ENCODE measurements at regions not wholly inside any gene's neighbourhood (a gene's known extent, or its start where the extent isn't known, plus 50 kb on each side); places are given as distances from the start of the nearest gene placed in this dataset.

DNA sequence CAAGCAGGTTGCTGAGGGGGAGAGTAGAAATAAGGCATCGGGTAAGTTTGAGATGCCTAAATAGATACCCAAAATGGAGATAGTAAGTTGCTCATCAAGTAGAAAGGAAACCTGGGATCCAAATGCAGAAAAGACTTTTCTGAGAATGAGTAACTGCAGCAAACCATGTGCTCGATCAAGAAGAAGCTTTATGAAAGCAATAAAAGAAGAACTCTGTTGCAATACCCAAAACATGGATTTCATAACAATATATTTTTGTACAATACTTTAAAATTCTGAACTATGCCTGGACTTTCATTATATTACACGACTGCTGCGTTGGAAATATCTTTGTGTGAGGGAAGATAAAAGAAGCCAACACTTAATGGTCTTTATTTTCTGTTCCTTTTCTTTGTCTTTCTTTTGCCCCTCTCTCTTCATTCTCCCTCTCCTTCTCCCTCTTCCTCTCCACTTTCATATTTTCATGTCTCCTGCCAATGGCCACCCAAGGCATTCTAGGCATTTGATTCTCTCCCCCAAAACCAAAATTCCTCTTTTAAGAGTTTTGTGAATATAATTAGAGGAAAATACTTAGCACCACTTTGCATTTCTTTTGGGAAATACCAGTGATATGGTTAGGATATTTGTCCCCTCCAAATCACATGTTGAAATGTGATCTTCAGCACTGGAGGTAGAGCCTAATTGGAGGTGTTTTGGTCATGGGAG lies 257.6 kb downstream of the MREG start:
- ChIA-PET CTCF (ENCODE audit: low intra/inter-chr PET ratio, low total read pairs) (no interaction called here), POLR2A (no interaction called here)
- no peak for FAIRE-seq
- no TSS peak for BruUV-seq (replicated peaks)
- DNase-seq (ENCODE audit: low spot score): no peak
- in situ Hi-C loops (cut with HindIII; ENCODE audit: extremely low pct_ligation_motif_present, low pct_unique_long_range_greater_than_20kb) (no loop called here), intact Hi-C loops (cut with micrococcal nuclease; ENCODE audit: unreplicated experiment) (no loop called here)
- Histone ChIP-seq H3K27ac (ENCODE audit: extremely low read length, insufficient read depth, low read length) (no peak overlapping the region), H2AFZ (ENCODE audit: low read length) (no peak overlapping the region), H3K79me2 (ENCODE audit: insufficient read depth, low read length) (no peaks in the 10 kb centered on the region), H3K4me1 (ENCODE audit: insufficient read depth, low read length) (peaks cover 36% of the 10 kb centered on the region), H3K4me3 (replicated peaks in 1 of 3; ENCODE audit: insufficient read depth in 1 of 3, low read depth in 2 of 3, low read length in 3 of 3) (no peak overlapping the region), H3K4me2 (ENCODE audit: low read depth, low read length) (no peak overlapping the region), H4K20me1 (ENCODE audit: insufficient read depth, low read length) (no peaks in the 10 kb centered on the region), H3K9ac (ENCODE audit: insufficient read depth, low read depth, low read length) (no peak overlapping the region), H3K27me3 (ENCODE audit: control insufficient read depth in 1 of 2, insufficient read depth in 2 of 2, low read length in 2 of 2) (no peaks in the 10 kb centered on the region), H3K36me3 (replicated peaks in 1 of 2; ENCODE audit: control insufficient read depth in 1 of 2, insufficient read depth in 2 of 2, low read length in 2 of 2) (no peaks in the 10 kb centered on the region), H3K9me3 (ENCODE audit: low read length) (no peaks in the 10 kb centered on the region)
- TF ChIP-seq CEBPB (IDR thresholded peaks at IDR 0.05; ENCODE audit: borderline replicate concordance, low read depth, low read length) (peak; percentile 32; the same call in 1 of the 2 replicates), CBX5 (CRISPR knock-in tag; IDR thresholded peaks at IDR 0.05; ENCODE audit: borderline replicate concordance) (no peak)
- 94% methylated on average over 4 of the region's 4 CpGs for WGBS (ENCODE audit: low lambda C conversion rate)
- no peak for ATAC-seq

DNA sequence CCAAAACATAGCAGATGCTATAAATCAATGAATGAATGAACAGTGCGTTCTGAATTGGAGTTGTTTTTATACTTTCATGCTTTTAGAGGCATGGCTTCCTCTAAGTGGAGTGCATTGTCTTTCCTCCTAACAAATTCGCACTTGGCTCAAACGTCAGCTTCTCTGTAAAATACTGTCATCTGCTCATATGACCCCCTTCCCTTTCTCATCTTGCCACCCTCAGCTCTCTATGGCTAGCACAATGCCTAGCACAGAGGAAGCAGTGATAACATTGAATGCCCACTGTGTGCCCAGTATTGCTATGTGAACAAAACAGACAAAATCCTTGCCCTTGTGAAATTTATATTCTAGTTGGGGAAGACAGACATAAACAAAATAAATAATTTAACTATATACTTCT lies 258.8 kb downstream of the MREG start:
- H3K4me3 ChIP-seq (replicated peaks in 1 of 3; ENCODE audit: insufficient read depth in 1 of 3, low read depth in 2 of 3, low read length in 3 of 3): no peak overlapping the region
- H3K79me2 ChIP-seq (ENCODE audit: insufficient read depth, low read length): no peaks in the 10 kb centered on the region
- H2AFZ ChIP-seq (ENCODE audit: low read length): no peak overlapping the region
- peaks cover 49% of the 10 kb centered on the region for H3K4me1 ChIP-seq (ENCODE audit: insufficient read depth, low read length)
- no TSS peak for BruUV-seq (replicated peaks)
- no peaks in the 10 kb centered on the region for H4K20me1 ChIP-seq (ENCODE audit: insufficient read depth, low read length)
- TF ChIP-seq TEAD3 (CRISPR knock-in tag; optimal IDR thresholded peaks at IDR 0.05; ENCODE audit: borderline replicate concordance) (no peak), ETV5 (CRISPR knock-in tag; IDR thresholded peaks at IDR 0.05; ENCODE audit: borderline replicate concordance) (no peak), KAT8 (CRISPR knock-in tag; IDR thresholded peaks at IDR 0.05) (no peak), GMEB1 (CRISPR knock-in tag; IDR thresholded peaks at IDR 0.05; ENCODE audit: borderline replicate concordance) (no peak), SRSF9 (IDR thresholded peaks at IDR 0.05; ENCODE audit: borderline replicate concordance, insufficient read depth, low read depth, low read length, poor library complexity, severe bottlenecking) (no peak), TEAD2 (CRISPR knock-in tag; IDR thresholded peaks at IDR 0.05) (no peak), ATF4 (CRISPR knock-in tag; IDR thresholded peaks at IDR 0.05) (no peak)
- TF ChIP-seq, protein P1, sequence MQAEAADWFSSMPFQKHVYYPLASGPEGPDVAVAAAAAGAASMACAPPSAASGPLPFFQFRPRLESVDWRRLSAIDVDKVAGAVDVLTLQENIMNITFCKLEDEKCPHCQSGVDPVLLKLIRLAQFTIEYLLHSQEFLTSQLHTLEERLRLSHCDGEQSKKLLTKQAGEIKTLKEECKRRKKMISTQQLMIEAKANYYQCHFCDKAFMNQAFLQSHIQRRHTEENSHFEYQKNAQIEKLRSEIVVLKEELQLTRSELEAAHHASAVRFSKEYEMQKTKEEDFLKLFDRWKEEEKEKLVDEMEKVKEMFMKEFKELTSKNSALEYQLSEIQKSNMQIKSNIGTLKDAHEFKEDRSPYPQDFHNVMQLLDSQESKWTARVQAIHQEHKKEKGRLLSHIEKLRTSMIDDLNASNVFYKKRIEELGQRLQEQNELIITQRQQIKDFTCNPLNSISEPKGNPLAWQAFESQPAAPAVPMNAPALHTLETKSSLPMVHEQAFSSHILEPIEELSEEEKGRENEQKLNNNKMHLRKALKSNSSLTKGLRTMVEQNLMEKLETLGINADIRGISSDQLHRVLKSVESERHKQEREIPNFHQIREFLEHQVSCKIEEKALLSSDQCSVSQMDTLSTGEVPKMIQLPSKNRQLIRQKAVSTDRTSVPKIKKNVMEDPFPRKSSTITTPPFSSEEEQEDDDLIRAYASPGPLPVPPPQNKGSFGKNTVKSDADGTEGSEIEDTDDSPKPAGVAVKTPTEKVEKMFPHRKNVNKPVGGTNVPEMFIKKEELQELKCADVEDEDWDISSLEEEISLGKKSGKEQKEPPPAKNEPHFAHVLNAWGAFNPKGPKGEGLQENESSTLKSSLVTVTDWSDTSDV (CRISPR knock-in tag; IDR thresholded peaks at IDR 0.05): no peak
- intact Hi-C loops (cut with micrococcal nuclease; ENCODE audit: unreplicated experiment) (no loop called here), in situ Hi-C loops (cut with HindIII; ENCODE audit: extremely low pct_ligation_motif_present, low pct_unique_long_range_greater_than_20kb) (no loop called here)
- H3K9ac ChIP-seq (ENCODE audit: insufficient read depth, low read depth, low read length): no peak overlapping the region
- H3K27ac ChIP-seq (ENCODE audit: extremely low read length, insufficient read depth, low read length): no peak overlapping the region
- no peaks in the 10 kb centered on the region for H3K9me3 ChIP-seq (ENCODE audit: low read length)
- ATAC-seq: no peak
- POLR2A ChIA-PET: interaction anchor here (0.6 kb wide), 1 partner anchor 39 kb away, joined by 3 read pairs; no protein-coding TSS in a partner anchor
- over 99% methylated on average over 3 of the region's 3 CpGs for WGBS (ENCODE audit: low lambda C conversion rate)
- H3K36me3 ChIP-seq (replicated peaks in 1 of 2; ENCODE audit: control insufficient read depth in 1 of 2, insufficient read depth in 2 of 2, low read length in 2 of 2): no peaks in the 10 kb centered on the region
- CTCF ChIA-PET (ENCODE audit: low intra/inter-chr PET ratio, low total read pairs): no interaction called here
- H3K4me2 ChIP-seq (ENCODE audit: low read depth, low read length): no peak overlapping the region
- no peaks in the 10 kb centered on the region for H3K27me3 ChIP-seq (ENCODE audit: control insufficient read depth in 1 of 2, insufficient read depth in 2 of 2, low read length in 2 of 2)
- no peak for DNase-seq (ENCODE audit: low spot score)
- no peak for FAIRE-seq

Data from HepG2 (cell line).